Neutrophil (primary cell): ENCODE measurements at regions not wholly inside any gene's neighbourhood (a gene's known extent, or its start where the extent isn't known, plus 50 kb on each side); places are given as distances from the start of the nearest gene placed in this dataset.

Experiments
- H3K27ac ChIP-seq: fragments of 200-600 bp; sonication (generic); 2 replicates; pipeline ENCODE4 v1.5.1; 2016; ENCODE audit warnings: mild to moderate bottlenecking, moderate library complexity
- H3K27me3 ChIP-seq: fragments of 200-600 bp; sonication (generic); 2 replicates; pipeline ENCODE4 v1.6.0; 2016; ENCODE audit warnings: mild to moderate bottlenecking
- H3K36me3 ChIP-seq: fragments of 200-600 bp; sonication (generic); 2 replicates; pipeline ENCODE4 v1.5.1; 2017
- H3K4me1 ChIP-seq, 2 experiments: fragments of 200-600 bp in 1 of 2; sonication (generic) in 1 of 2; 1 replicate in 1 of 2; 2 replicates in 1 of 2; pipeline versions ENCODE4 v1.5.1 to v1.6.1; 2013 to 2016; ENCODE audit warnings: low read depth in 1 of 2, low read length in 1 of 2, mild to moderate bottlenecking in 1 of 2, moderate library complexity in 1 of 2; ENCODE audit not compliant: control insufficient read depth in 1 of 2, insufficient read depth in 1 of 2
- H3K4me3 ChIP-seq, 2 experiments: fragments of 200-600 bp in 1 of 2; sonication (generic) in 1 of 2; 1 replicate in 1 of 2; 2 replicates in 1 of 2; pipeline ENCODE4 v1.5.1; 2013 to 2016; ENCODE audit warnings: low read depth in 1 of 2, low read length in 1 of 2, mild to moderate bottlenecking in 1 of 2, moderate library complexity in 1 of 2
- H3K9me3 ChIP-seq: fragments of 200-600 bp; sonication (generic); 2 replicates; pipeline ENCODE4 v1.5.1; 2016
- TF ChIP-seq, protein P1 (sequence below): fragments of 200-600 bp; sonication (generic); IDR thresholded peaks from 2 replicates; pipeline ENCODE4 v1.5.1; 2016; ENCODE audit warnings: antibody characterized with exemption

DNA sequence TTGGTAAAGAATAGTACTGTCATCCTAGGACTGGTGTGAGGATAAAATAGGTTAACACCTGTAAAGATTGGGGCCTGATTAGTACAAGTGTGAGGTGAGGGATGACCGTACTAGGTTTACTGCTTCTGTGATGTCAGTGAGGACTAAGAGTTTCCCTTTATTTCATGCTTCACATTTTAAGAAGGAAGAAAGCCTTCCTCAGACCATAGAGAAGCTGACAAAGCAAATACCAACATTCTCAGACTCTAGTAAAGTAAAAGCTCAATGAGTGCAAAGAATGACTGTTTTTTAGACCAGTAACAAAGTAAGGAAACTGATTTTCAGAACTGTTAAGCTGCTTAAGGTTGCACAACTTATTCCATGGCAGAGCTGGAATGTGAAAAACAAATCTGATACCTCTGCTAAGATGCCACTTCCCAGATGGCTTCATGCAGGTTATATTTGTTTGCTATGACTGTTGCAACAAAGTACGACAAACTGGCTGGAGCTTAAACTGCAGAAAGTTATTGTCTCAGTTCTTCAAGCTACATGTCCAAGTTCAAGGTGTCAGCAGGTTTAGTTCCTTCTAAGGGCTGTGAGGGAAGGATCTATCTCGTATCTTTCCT is 354.9 kb downstream of the RSL24D1 start:
- Histone ChIP-seq H3K27me3 (no peaks in the 10 kb centered on the region), H3K36me3 (no peaks in the 10 kb centered on the region), H3K27ac (no peak overlapping the region), H3K9me3 (no peaks in the 10 kb centered on the region), H3K4me1 (no peaks in the 10 kb centered on the region), H3K4me3 (no peak overlapping the region)
- TF ChIP-seq, protein P1, sequence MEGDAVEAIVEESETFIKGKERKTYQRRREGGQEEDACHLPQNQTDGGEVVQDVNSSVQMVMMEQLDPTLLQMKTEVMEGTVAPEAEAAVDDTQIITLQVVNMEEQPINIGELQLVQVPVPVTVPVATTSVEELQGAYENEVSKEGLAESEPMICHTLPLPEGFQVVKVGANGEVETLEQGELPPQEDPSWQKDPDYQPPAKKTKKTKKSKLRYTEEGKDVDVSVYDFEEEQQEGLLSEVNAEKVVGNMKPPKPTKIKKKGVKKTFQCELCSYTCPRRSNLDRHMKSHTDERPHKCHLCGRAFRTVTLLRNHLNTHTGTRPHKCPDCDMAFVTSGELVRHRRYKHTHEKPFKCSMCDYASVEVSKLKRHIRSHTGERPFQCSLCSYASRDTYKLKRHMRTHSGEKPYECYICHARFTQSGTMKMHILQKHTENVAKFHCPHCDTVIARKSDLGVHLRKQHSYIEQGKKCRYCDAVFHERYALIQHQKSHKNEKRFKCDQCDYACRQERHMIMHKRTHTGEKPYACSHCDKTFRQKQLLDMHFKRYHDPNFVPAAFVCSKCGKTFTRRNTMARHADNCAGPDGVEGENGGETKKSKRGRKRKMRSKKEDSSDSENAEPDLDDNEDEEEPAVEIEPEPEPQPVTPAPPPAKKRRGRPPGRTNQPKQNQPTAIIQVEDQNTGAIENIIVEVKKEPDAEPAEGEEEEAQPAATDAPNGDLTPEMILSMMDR, result no peak

DNA sequence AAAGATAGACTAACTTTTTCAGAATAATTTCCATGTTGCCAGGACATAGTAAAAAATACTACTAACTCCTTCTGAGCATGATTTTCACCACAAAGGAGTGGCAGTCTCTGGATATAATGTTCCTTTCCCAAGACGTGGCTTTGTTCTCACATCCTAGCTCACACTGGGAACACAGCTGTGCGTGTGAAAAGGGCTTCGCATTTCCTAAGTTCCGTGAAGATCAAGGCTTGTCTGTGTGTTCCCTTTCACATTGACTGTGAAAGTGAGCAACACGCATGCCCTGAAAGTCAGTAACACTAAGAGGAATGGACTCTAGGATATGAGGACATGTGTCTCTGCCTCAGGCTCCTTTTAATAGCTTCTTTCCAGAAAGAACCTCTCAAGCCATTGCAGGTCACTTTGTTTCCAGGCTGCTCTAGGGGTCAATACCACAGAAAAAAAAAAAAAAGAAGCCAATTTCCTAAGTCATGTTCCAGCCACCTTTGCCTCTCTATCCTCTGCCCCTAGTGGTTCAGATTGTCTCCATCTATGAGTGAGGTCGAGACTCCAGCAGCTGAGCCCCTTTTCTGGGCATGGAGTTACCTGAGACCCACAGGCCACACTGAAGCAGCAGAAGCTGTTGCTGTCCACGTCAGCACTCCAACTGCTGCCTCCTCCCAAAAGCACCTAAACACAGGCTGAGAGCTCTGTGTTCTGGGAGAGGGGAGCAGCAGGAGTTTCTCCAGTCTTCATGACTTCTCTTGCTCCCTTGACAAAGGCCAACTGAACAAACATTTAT is 355.9 kb downstream of the RSL24D1 start:
- TF ChIP-seq, protein P1, result no peak
- H3K27me3 ChIP-seq, result no peaks in the 10 kb centered on the region
- no peak overlapping the region for H3K27ac ChIP-seq
- H3K36me3 ChIP-seq, result no peaks in the 10 kb centered on the region
- H3K4me1 ChIP-seq, result no peaks in the 10 kb centered on the region
- no peaks in the 10 kb centered on the region for H3K9me3 ChIP-seq
- H3K4me3 ChIP-seq, result no peak overlapping the region

DNA sequence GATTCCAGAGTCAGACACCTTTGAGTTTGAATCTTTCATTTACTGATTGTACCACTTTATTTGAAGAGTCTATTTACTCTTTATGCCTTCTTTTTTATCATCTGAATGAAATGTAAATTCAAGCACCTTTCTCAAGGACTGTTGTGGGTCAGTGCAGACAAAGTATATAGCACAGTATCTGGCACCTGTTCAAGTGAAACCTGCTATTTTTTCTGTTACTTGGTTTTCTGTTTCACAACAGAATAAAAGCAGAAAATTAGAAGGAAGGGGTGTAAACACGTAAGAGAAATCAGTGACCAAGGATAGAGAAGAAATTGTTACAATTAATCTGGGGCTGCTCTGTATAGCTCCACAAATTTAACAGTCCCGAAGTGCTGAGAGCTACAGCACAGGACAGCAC is 357.4 kb downstream of the RSL24D1 start:
- Histone ChIP-seq H3K27me3 (no peaks in the 10 kb centered on the region), H3K4me3 (no peak overlapping the region), H3K4me1 (no peaks in the 10 kb centered on the region), H3K9me3 (no peaks in the 10 kb centered on the region), H3K36me3 (no peaks in the 10 kb centered on the region), H3K27ac (no peak overlapping the region)
- TF ChIP-seq, protein P1, result no peak

DNA sequence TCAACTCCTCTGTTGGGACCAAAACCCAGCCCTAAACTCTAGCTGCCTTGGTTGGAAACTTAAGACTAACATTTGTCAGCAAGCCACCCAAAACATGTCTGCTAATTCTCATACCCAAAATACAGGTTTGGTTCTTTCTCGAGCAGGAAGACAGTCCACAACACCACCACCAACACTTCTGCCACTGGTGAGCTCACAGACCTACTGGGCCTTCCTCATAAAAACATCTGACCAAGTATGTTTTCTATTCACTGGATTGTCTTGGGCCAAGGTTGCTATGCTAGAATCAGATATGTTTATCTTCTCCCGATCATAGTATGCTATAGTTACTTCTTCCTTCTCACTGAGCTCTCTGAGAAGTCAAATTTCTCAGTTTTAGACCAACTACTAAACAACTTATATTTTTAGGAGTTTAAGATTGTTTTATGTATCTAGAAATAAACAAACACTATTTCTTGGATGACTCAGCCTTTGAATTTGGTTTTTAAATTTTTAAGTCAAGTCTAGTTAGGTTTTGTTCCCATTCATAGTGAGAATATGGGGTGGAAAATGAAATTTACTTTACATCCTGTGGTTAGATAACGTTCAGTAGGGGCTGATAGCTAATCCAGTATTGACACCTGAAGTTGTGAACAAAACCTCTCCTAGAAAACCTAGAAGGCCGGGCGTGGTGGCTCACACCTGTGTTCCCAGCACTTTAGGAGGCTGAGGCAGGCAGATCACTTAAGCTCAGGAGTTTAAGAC is 360.5 kb downstream of the RSL24D1 start:
- H3K27me3 ChIP-seq, result no peaks in the 10 kb centered on the region
- H3K4me1 ChIP-seq, result no peaks in the 10 kb centered on the region
- no peak overlapping the region for H3K27ac ChIP-seq
- no peak overlapping the region for H3K4me3 ChIP-seq
- TF ChIP-seq, protein P1, result no peak
- no peaks in the 10 kb centered on the region for H3K9me3 ChIP-seq
- no peaks in the 10 kb centered on the region for H3K36me3 ChIP-seq

DNA sequence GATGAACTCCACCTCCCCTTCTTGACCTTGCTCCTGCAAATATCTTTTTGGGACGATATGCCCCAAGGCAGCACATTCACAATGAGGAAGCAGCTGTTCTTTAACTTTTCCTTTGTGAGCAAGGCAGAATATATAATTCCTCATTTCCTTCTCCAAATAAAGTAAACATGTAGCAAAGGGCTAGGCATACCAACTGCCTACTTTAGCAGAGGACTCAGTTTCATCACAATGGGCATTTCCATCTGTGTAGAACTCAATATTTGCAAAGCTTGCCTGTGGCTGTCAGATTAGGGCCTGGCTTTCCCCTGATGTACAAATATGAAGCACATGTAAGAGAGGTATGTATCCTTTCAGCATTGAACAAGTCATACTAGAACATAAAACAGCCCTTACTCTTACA is 366.9 kb downstream of the RSL24D1 start:
- H3K27me3 ChIP-seq, result no peaks in the 10 kb centered on the region
- TF ChIP-seq, protein P1, result no peak

More for the DNA sequence above, 366.9 kb downstream of the RSL24D1 start:
- H3K36me3 ChIP-seq, result no peaks in the 10 kb centered on the region
- H3K4me1 ChIP-seq, result no peaks in the 10 kb centered on the region
- no peak overlapping the region for H3K27ac ChIP-seq
- no peaks in the 10 kb centered on the region for H3K9me3 ChIP-seq
- H3K4me3 ChIP-seq, result no peak overlapping the region
